Kidney (tissue), 13 donors: ENCODE measurements at regions not wholly inside any gene's neighbourhood (a gene's known extent, or its start where the extent isn't known, plus 50 kb on each side); places are given as distances from the start of the nearest gene placed in this dataset.

ENCODE experiments used
- DNase-seq, 5 donors: peaks; one replicate each; pipeline ENCODE4 v3.0.0-alpha.2; 2013 to 2020
- FAIRE-seq: peaks from 2 replicates; lab custom pipeline; 2012; peaks lifted over from hg19 to GRCh38; lab: Jason Lieb, UNC
- H3K27ac ChIP-seq, 2 donors: one replicate each; pipeline ENCODE4 v1.7.0; 2013; ENCODE audit warnings: low read depth in 2 of 2, low read length in 2 of 2, inconsistent platforms in 1 of 2
- H3K27me3 ChIP-seq: one replicate; pipeline ENCODE4 v1.7.1; 2013; ENCODE audit warnings: low read length, inconsistent platforms; ENCODE audit not compliant: control insufficient read depth, insufficient read depth
- H3K36me3 ChIP-seq, 3 donors: one replicate each; pipeline versions ENCODE4 v1.7.0 to v1.7.1; 2013; ENCODE audit warnings: low read length in 3 of 3, control low read depth in 1 of 3, inconsistent platforms in 1 of 3; ENCODE audit not compliant: insufficient read depth in 3 of 3, control insufficient read depth in 2 of 3
- H3K4me1 ChIP-seq, 3 donors: one replicate each; pipeline versions ENCODE4 v1.7.0 to v1.7.1; 2013; ENCODE audit warnings: low read length in 3 of 3, inconsistent platforms in 1 of 3, low read depth in 1 of 3; ENCODE audit not compliant: control insufficient read depth in 2 of 3, insufficient read depth in 2 of 3
- H3K4me3 ChIP-seq, 3 donors: one replicate each; pipeline versions ENCODE4 v1.7.0 to v1.8.1; 2013; ENCODE audit warnings: low read length in 3 of 3, control low read depth in 1 of 3, inconsistent platforms in 1 of 3
- H3K9ac ChIP-seq, 3 donors: one replicate each; pipeline versions ENCODE4 v1.7.0 to v1.7.1; 2013; ENCODE audit warnings: low read length in 3 of 3, control low read depth in 1 of 3, inconsistent platforms in 1 of 3
- H3K9me3 ChIP-seq, 3 donors: one replicate each; pipeline versions ENCODE4 v1.7.0 to v1.7.1; 2013; ENCODE audit warnings: low read length in 3 of 3, control low read depth in 1 of 3, inconsistent platforms in 1 of 3; ENCODE audit not compliant: control insufficient read depth in 2 of 3, insufficient read depth in 1 of 3
- CTCF ChIP-seq: IDR thresholded peaks from 3 replicates; pipeline ENCODE4 v1.5.1; 2012; ENCODE audit warnings: mild to moderate bottlenecking, moderate library complexity, borderline replicate concordance; ENCODE audit not compliant: insufficient read depth; ENCODE audit errors: extremely low read depth
- intact Hi-C: fragments of 100-400 bp; cut with DNase I; formaldehyde crosslinking; loops from one replicate; pipeline ENCODE4 v1.11.1; 2022
- donor health status: control.
- donor health status: control.
- donor health status: control.
- donor health status: control.
- donor health status: control.
- donor health status: DM: yes; HTN: yes; CAD: no.
- donor health status: Normal renal cell carcinoma (clear cell type).

DNA sequence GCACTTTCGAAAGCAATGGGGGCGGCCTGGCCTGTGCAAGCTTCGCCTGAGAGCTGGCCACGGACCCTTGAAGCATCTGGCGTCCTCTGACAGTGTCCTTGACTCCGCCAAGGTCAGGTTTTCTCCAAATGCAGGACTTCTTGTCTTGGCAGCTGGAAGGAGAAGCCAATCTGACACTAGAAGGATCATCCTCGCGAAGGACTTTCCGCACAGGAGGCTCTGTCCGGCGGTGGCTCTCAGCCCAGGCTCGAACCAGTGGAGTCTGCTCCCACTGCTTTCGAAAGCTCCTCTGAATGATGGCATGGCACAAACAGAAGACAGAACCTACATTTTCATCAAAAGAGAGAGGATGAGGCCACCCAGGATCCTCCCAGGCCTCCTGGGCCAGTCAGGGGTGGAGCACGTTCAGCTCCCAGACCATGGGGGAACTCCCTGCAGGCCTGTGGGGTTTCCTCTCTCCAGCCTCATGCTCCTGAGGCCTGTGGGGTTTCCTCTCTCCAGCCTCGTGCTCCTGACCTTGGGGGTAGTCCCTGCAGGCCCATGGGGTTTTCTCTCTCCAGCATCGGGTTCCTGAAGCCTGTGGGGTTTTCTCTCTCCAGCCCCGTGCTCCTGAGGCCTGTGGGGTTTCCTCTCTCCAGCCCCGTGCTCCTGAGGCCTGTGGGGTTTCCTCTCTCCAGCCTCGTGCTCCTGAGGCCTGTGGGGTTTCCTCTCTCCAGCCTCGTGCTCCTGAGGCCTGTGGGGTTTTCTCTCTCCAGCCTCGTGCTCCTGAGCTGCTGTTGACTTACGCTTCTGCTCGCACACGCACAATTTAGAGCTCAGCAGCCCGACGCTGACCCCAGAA lies 396.5 kb upstream of the SALL3 start:
- Histone ChIP-seq H3K27me3 (no peaks in the 10 kb centered on the region), H3K9me3 (no peaks in the 10 kb centered on the region), H3K9ac (no peak overlapping the region), H3K4me3 (no peak overlapping the region), H3K27ac (no peak overlapping the region), H3K36me3 (no peaks in the 10 kb centered on the region), H3K4me1 (no peaks in the 10 kb centered on the region)
- no peak for FAIRE-seq
- no peak for TF ChIP-seq CTCF
- intact Hi-C loops = no loop called here
- no peak for DNase-seq

GRCh38 chr18:78583739-78584458 lies 395.7 kb upstream of the SALL3 start:
- Histone ChIP-seq H3K4me1 (no peaks in the 10 kb centered on the region), H3K4me3 (no peak overlapping the region), H3K27ac (no peak overlapping the region), H3K9me3 (no peaks in the 10 kb centered on the region), H3K27me3 (no peaks in the 10 kb centered on the region), H3K36me3 (no peaks in the 10 kb centered on the region), H3K9ac (no peak overlapping the region)
- no peak for FAIRE-seq
- no peak for DNase-seq
- no peak for TF ChIP-seq CTCF
- intact Hi-C loops = no loop called here

- no peak for FAIRE-seq
- intact Hi-C loops = no loop called here
- no peak overlapping the region for H3K9ac ChIP-seq
- no peak for TF ChIP-seq CTCF
- no peak overlapping the region for H3K27ac ChIP-seq
- no peak for DNase-seq
- H3K4me1 ChIP-seq = no peaks in the 10 kb centered on the region
- no peaks in the 10 kb centered on the region for H3K9me3 ChIP-seq
- H3K27me3 ChIP-seq = no peaks in the 10 kb centered on the region
- no peaks in the 10 kb centered on the region for H3K36me3 ChIP-seq
- no peak overlapping the region for H3K4me3 ChIP-seq
These were observed 395.1 kb upstream of the SALL3 start for GRCh38 chr18:78584459-78585022.
